Small intestine (tissue), 7 donors: ENCODE measurements at regions not wholly inside any gene's neighbourhood (a gene's known extent, or its start where the extent isn't known, plus 50 kb on each side); places are given as distances from the start of the nearest gene placed in this dataset.

ENCODE experiments used
- DNase-seq, 2 donors: peaks; one replicate each; pipeline versions ENCODE4 v3.0.0 to v3.0.0-alpha.2; 2013
- FAIRE-seq: peaks from 2 replicates; lab custom pipeline; 2012; peaks lifted over from hg19 to GRCh38; lab: Jason Lieb, UNC
- H3K27ac ChIP-seq, 3 donors: one replicate each; pipeline ENCODE4 v1.5.1; 2013; ENCODE audit warnings: low read length in 2 of 3, mild to moderate bottlenecking in 2 of 3, control low read depth in 1 of 3, inconsistent platforms in 1 of 3, low read depth in 1 of 3, moderate library complexity in 1 of 3
- H3K27me3 ChIP-seq, 3 donors: one replicate each; pipeline ENCODE4 v1.6.1; 2013; ENCODE audit warnings: low read length in 3 of 3, inconsistent platforms in 1 of 3; ENCODE audit not compliant: control insufficient read depth in 3 of 3, insufficient read depth in 3 of 3
- H3K36me3 ChIP-seq, 3 donors: one replicate each; pipeline ENCODE4 v1.6.1; 2013; ENCODE audit warnings: low read length in 3 of 3, inconsistent platforms in 1 of 3, low read depth in 1 of 3, mild to moderate bottlenecking in 1 of 3, moderate library complexity in 1 of 3; ENCODE audit not compliant: control insufficient read depth in 3 of 3, insufficient read depth in 2 of 3
- H3K4me1 ChIP-seq, 3 donors: one replicate each; pipeline ENCODE4 v1.6.1; 2013; ENCODE audit warnings: low read length in 2 of 3, inconsistent platforms in 1 of 3, low read depth in 1 of 3, mild to moderate bottlenecking in 1 of 3, moderate library complexity in 1 of 3; ENCODE audit not compliant: control insufficient read depth in 3 of 3, insufficient read depth in 2 of 3
- H3K4me3 ChIP-seq, 3 donors: one replicate each; pipeline ENCODE4 v1.5.1; 2013; ENCODE audit warnings: low read length in 3 of 3, control low read depth in 1 of 3, inconsistent platforms in 1 of 3, low read depth in 1 of 3, mild to moderate bottlenecking in 1 of 3, moderate library complexity in 1 of 3
- H3K9me3 ChIP-seq, 2 donors: one replicate each; pipeline ENCODE4 v1.6.1; 2013; ENCODE audit warnings: low read depth in 1 of 2, low read length in 1 of 2; ENCODE audit not compliant: control insufficient read depth in 2 of 2, insufficient read depth in 1 of 2
- WGBS, 3 donors: extraction: QIAGEN DNeasy Blood & Tissue Kit; methylation state at CpG; one replicate each; pipeline ENCODE4 v1.1.7; 2013; 5-methylcytosine and 5-hydroxymethylcytosine counted together
- donor health status: healthy with polysubstance abuse.
- donor health status: control.
- donor health status: control.
- donor health status: Bipolar disorder and iron deficiency.
- donor health status: healthy.

DNA sequence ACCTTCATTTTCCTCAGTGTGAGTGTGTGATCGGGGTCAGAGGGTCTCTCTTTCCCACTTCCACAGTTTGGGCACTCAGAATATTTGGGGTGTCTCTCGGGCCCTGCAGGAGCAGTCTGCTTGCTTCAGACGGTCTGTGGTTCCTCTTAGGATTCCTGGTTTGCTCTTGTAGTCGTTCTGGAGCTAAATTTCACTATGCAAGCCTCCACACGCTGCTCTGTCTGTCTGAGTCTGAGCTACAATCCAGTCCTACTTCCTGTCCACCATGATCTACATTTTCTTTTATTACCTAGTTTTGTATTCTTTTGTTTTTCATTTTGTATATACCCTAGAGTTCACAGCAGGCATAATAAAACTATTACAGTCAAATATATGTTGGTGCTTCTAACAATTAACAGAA is 1967.3 kb upstream of the NUDT12 start:
- no peak for DNase-seq
- WGBS, 3 donors: 41 to 66% (median 44%) methylated on average over 5 of the region's 5 CpGs
- H3K9me3 ChIP-seq: peaks cover 0 to 13% of the 10 kb centered on the region in 2 donors
- H3K4me3 ChIP-seq: no peak overlapping the region
- H3K4me1 ChIP-seq: no peaks in the 10 kb centered on the region
- no peak for FAIRE-seq
- no peak overlapping the region for H3K27ac ChIP-seq
- H3K36me3 ChIP-seq: no peaks in the 10 kb centered on the region
- H3K27me3 ChIP-seq: no peaks in the 10 kb centered on the region

DNA sequence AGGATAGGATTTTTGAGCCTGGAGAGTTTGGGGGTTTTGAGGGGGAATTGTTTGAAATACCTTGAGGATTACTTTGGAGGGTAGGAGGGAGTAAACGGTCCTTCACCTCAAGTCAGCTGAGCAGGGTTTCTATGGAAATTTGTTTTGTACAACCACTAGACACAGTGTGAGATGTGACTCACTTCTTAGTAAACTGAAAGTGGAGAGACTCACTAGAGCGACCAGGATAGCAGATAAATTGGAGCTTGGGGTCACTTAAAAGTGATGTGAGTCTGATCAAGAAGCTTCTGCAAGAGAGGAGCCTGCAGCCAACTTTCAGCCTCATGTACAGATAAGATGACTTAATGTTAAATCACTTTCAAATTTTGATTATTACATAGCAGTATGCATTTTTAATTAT is 1945.9 kb upstream of the NUDT12 start:
- DNase-seq: no peak
- 51 to 64% (median 62%) methylated on average over 2 of the region's 2 CpGs for WGBS, 3 donors
- Histone ChIP-seq H3K4me3 (no peak overlapping the region), H3K27ac (no peak overlapping the region), H3K4me1 (no peaks in the 10 kb centered on the region), H3K36me3 (no peaks in the 10 kb centered on the region), H3K27me3 (no peaks in the 10 kb centered on the region), H3K9me3 (no peaks in the 10 kb centered on the region)
- no peak for FAIRE-seq

DNA sequence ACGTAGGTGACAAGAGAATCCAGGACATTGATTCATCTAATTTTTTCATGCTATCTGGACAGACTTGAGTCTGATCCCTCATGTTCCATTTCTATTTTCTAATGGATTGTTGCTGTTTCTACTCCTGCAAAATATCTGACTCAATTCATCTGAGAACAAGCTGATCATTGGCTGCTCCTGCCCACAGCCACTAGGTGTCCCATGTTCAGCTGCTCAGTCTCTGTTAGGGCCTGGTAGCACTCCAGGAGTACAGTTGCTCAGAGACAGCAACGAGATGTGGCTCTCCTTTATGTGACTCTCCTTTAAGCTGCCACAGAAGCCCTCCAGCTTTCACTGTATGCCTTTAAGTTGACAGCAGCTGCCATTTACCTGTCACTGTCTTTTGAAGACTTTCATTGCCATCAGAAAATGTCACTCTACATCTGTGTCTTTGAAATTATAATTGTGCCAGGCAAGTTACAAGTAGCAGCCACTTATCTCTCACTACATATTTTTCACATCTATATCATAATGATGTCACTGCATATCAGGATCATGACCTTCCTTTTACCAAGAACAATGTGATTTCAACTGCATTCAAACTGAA is 1944.2 kb upstream of the NUDT12 start:
- Histone ChIP-seq H3K36me3 (no peaks in the 10 kb centered on the region), H3K27me3 (no peaks in the 10 kb centered on the region), H3K4me1 (no peaks in the 10 kb centered on the region), H3K9me3 (no peaks in the 10 kb centered on the region), H3K27ac (no peak overlapping the region), H3K4me3 (no peak overlapping the region)
- FAIRE-seq: no peak
- WGBS, 3 donors: 37 to 55% (median 43%) methylated on average over 2 of the region's 2 CpGs
- peak in 1 of 2 donors; percentile 2 for DNase-seq

DNA sequence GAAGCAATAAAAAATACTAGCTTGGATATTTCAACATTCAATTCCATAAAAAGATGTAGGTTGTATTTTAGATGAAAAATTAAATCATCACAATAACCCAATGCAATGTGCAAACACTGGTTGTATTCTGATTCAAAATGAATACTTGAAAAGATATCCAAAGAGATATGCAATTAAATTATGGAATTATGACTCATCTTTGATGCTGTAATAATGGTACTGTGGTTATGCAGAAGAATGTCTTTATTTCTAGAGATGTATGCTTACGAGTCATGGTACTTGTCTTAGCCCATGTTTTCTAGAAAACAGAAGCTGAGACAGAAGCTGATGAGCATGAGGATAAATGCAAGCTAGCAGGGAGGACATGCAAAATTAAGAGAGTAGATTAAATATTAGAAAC is 1941.4 kb upstream of the NUDT12 start:
- Histone ChIP-seq H3K27me3 (no peaks in the 10 kb centered on the region), H3K9me3 (no peaks in the 10 kb centered on the region), H3K4me1 (no peaks in the 10 kb centered on the region), H3K4me3 (no peak overlapping the region), H3K36me3 (no peaks in the 10 kb centered on the region), H3K27ac (no peak overlapping the region)
- WGBS, 3 donors: 65 to 84% (median 78%) methylated on average over 1 of the region's 1 CpG
- DNase-seq: no peak
- no peak for FAIRE-seq

DNA sequence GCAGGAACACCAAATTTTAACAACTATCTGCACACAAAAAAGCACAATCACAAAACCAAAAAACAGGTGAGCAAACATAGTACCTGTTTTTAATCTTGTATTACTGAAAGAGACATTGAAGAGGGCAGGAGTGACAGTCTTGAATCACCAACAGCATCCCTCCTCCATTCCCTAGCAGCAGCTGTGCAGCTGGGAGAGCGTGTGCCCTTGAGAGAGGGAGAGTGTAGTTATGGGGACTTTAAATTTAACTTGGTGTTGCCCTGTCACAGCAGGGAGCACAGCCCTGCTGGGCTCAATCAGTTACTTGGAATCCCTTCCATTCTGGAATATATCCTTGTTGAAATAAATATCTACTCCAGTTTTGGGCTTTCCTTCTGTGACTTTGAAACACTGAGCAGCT is 1938.7 kb upstream of the NUDT12 start:
- H3K27me3 ChIP-seq: no peaks in the 10 kb centered on the region
- no peak overlapping the region for H3K27ac ChIP-seq
- no peaks in the 10 kb centered on the region for H3K4me1 ChIP-seq
- no peaks in the 10 kb centered on the region for H3K36me3 ChIP-seq
- DNase-seq (no peak), FAIRE-seq (no peak)
- WGBS, 3 donors: 70 to 84% (median 78%) methylated on average over 1 of the region's 1 CpG
- no peak overlapping the region for H3K4me3 ChIP-seq
- H3K9me3 ChIP-seq: no peaks in the 10 kb centered on the region

DNA sequence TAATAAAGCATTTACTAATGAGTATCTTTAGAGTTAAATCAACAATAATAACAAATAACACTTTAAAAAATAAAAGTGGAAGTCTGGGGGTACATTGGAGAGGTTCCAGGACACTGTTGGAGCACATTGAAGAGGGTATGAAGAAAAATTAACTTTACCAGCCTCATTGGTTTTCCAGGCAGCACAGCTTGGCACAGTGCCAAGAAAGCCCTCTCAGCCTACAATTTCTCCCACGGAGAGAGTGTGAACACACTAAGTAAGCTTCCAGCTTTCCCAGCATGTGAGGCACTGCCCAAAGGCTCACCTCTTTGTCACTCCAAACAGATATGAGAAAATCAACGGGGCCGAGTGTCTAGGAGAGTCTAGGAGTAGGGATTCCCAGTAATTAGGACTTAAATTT is 1912.8 kb upstream of the NUDT12 start:
- no peak for FAIRE-seq
- 64 to 75% (median 68%) methylated on average over 3 of the region's 3 CpGs for WGBS, 3 donors
- DNase-seq: no peak

DNA sequence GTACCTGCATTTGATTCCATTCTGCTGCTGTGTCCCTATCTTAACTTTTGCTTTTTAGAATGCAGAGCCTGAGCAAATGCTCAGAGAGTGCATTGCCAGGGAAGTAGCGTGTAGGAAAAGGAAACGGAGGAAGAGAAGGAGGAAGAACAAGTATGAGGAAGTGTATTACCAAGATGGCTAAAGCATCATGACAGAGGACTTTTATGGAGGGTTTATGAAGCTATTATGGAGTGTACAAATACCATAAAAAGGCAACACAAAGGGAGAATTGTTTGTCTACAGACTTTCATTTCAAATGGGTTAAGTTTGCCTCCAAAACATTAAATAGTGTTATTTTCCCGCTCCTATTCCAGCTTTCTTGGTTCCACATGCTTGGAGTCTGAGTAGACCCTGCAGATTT is 1899.8 kb upstream of the NUDT12 start:
- DNase-seq (no peak), FAIRE-seq (no peak)
- WGBS, 3 donors: 73 to 86% (median 86%) methylated on average over 3 of the region's 3 CpGs

More for the DNA sequence above, 1912.8 kb upstream of the NUDT12 start:
- Histone ChIP-seq H3K36me3 (no peaks in the 10 kb centered on the region), H3K9me3 (peaks cover 1 to 11% of the 10 kb centered on the region in 2 donors), H3K27ac (no peak overlapping the region), H3K4me3 (no peak overlapping the region), H3K4me1 (no peaks in the 10 kb centered on the region), H3K27me3 (no peaks in the 10 kb centered on the region)

DNA sequence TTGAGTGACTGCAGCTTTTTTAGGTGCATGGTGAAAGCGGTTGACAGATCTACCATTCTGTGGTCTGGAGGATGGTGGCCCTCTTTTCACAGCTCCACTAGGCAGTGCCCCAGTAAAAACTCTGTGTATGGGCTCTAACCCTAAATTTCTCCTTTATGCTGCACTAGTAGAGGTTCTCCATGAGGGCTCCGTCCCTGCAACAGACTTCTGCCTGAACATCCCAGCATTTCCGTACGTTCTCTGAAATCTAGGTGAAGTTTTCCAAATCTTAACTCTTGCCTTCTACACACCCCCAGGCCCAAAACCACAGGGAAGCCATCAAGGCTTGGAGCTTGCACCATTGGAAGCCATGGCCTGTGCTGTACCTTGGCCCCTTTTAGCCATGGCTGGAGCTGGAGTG is 1898.1 kb upstream of the NUDT12 start:
- Histone ChIP-seq H3K27me3 (no peaks in the 10 kb centered on the region), H3K4me1 (no peaks in the 10 kb centered on the region), H3K9me3 (peaks cover 0 to 15% of the 10 kb centered on the region in 2 donors), H3K4me3 (no peak overlapping the region), H3K36me3 (no peaks in the 10 kb centered on the region), H3K27ac (no peak overlapping the region)
- no peak for DNase-seq
- 89 to 95% (median 93%) methylated on average over 4 of the region's 4 CpGs for WGBS, 3 donors
- FAIRE-seq: no peak

More for the DNA sequence above, 1899.8 kb upstream of the NUDT12 start:
- Histone ChIP-seq H3K4me3 (no peak overlapping the region), H3K36me3 (no peaks in the 10 kb centered on the region), H3K9me3 (peaks cover 0 to 15% of the 10 kb centered on the region in 2 donors), H3K4me1 (no peaks in the 10 kb centered on the region), H3K27ac (no peak overlapping the region), H3K27me3 (no peaks in the 10 kb centered on the region)

DNA sequence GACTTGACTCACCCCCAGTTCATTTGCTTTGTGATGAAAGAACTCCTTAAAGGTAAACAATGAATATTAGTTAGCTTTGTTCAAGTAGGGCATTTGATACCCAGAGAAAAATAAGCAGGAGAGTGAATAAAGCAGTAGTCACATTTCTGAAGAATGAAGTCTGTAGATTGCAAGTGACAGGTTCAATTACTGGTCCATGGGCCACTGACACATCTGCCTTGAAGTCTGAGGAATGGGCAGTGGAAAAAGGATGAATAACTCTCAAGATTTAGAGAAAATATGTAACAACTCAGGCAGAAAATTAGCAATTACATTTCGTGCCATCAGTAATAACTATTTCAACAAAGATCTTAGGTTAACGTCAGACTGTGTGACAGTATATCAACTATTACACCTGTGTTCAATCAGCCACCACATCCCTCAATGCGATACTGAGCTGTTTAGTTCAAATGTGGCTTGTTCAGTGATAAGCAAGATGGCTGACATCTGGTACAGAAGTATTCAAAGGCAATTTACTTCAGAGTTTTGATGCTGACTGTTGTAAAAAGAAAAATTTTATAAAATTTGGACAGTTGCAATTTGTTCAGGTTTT is 1890.7 kb upstream of the NUDT12 start:
- WGBS, 3 donors: 75 to 76% (median 76%) methylated on average over 3 of the region's 3 CpGs
- H3K36me3 ChIP-seq: no peaks in the 10 kb centered on the region
- no peak for FAIRE-seq
- no peaks in the 10 kb centered on the region for H3K4me1 ChIP-seq
- H3K9me3 ChIP-seq: no peaks in the 10 kb centered on the region
- H3K27ac ChIP-seq: no peak overlapping the region
- DNase-seq: no peak
- H3K4me3 ChIP-seq: no peak overlapping the region
- no peaks in the 10 kb centered on the region for H3K27me3 ChIP-seq
